GM12865 (cell line): ENCODE measurements at regions not wholly inside any gene's neighbourhood (a gene's known extent, or its start where the extent isn't known, plus 50 kb on each side); places are given as distances from the start of the nearest gene placed in this dataset.
"Not testable (repeated sequence)": the region's sequence is repeated elsewhere in the genome, so short reads cannot be mapped to it uniquely, and the experiment has no call there.

Experiments used
- DNase-seq: peaks from one replicate; pipeline ENCODE4 v3.0.0; 2010; ENCODE audit warnings: low read depth
- H3K4me3 ChIP-seq: 2 replicates; pipeline ENCODE4 v1.5.1; 2011; ENCODE audit warnings: mild to moderate bottlenecking, low read depth, low read length, control low read depth
- CTCF ChIP-seq: IDR thresholded peaks from 2 replicates; pipeline ENCODE4 v1.5.1; 2011; ENCODE audit warnings: low read length, control low read depth, low read depth, inconsistent platforms; ENCODE audit not compliant: insufficient read depth; ENCODE audit errors: missing control alignments

GRCh38 chr1:79177844-79178243, 171.3 kb upstream of the ADGRL4 start:
- H3K4me3 ChIP-seq = no peak overlapping the region
- no peak for DNase-seq
- TF ChIP-seq CTCF = no peak

- no peak for TF ChIP-seq CTCF
These were observed 154.5 kb upstream of the ADGRL4 start for GRCh38 chr1:79161077-79161476.

GRCh38 chr1:79155991-79156390, 149.5 kb upstream of the ADGRL4 start:
- TF ChIP-seq CTCF = no peak
- no peak overlapping the region for H3K4me3 ChIP-seq
- DNase-seq = no peak

More at GRCh38 chr1:79161077-79161476, 154.5 kb upstream of the ADGRL4 start:
- DNase-seq = no peak
- H3K4me3 ChIP-seq = no peak overlapping the region

- DNase-seq = no peak
- no peak overlapping the region for H3K4me3 ChIP-seq
- no peak for TF ChIP-seq CTCF
These were observed 144.7 kb upstream of the ADGRL4 start for GRCh38 chr1:79151006-79151796.

- H3K4me3 ChIP-seq = no peak overlapping the region
- no peak for TF ChIP-seq CTCF
- no peak for DNase-seq
These were observed 144.0 kb upstream of the ADGRL4 start for GRCh38 chr1:79150576-79150975.

GRCh38 chr1:79138227-79138626, 131.7 kb upstream of the ADGRL4 start:
- not testable (repeated sequence) for DNase-seq, H3K4me3 ChIP-seq

- no peak for TF ChIP-seq CTCF
- DNase-seq = no peak
- no peak overlapping the region for H3K4me3 ChIP-seq
These were observed 127.3 kb upstream of the ADGRL4 start for GRCh38 chr1:79133774-79134364.
